Renal cortex interstitium (tissue), 11 donors: ENCODE measurements at regions not wholly inside any gene's neighbourhood (a gene's known extent, or its start where the extent isn't known, plus 50 kb on each side); places are given as distances from the start of the nearest gene placed in this dataset.

Source experiments
- DNase-seq, 11 donors: peaks; one replicate each; pipeline ENCODE4 v3.0.0-alpha.2; 2013; ENCODE audit warnings: low read depth in 9 of 11, low spot score in 4 of 11; ENCODE audit errors: extremely low read depth in 1 of 11

DNA sequence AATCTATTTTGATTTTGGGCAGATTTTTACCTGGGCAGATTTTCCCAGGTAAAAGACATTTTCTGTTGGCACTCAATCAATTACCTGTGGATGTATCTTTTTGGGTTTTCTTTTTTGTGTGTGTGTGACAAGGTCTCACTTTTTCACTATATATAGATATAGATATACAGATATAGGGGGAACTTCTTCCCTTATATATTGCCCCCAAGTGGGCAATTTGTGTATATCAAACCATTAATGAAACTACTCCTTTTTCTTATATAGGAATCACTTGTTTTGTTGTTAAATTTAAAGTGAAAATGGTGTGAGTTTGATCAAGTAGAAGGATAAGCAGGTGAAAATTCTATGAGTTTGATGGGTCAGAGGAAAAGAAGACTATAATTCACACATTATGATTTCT lies 1054.9 kb downstream of the NLGN4Y start:
- no peak for DNase-seq

DNA sequence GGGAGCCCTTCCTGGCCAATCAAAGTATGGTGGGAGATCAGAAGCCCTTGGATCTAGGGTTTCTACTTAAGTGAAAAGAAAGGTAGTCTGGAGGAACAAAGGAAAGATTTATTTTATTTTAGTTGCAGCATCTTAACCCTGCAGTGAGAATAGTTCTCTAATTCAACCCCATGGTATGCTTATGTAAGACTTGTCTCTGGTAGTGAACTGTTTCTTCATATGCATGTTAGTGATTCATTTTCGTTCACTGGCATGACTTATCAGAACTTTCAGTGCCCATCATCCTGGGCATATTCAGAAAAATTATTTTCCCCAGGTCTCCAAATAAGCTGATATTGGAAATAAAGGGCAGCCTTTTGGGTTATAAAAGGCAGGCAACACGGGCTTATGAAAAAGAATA lies 1058.8 kb downstream of the NLGN4Y start:
- DNase-seq = no peak

DNA sequence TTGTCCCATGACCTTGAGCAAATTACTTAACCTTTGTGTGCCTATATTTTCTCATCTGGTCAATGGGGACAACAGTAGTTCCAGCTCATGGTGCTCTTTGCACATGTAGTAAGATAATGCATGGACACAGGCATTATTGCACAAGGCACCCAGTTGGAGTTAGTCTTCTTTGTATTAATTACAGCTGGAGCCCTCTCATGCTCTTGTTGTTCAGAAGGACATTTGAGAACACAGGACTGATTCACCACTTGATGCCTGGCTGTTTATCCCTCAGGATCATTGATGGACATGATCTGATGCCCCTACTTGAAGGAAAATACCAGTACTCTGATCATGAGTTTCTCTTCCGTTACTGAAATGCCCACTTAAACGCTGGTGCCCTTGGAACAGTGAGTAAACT lies 1068.6 kb downstream of the NLGN4Y start:
- DNase-seq = no peak

DNA sequence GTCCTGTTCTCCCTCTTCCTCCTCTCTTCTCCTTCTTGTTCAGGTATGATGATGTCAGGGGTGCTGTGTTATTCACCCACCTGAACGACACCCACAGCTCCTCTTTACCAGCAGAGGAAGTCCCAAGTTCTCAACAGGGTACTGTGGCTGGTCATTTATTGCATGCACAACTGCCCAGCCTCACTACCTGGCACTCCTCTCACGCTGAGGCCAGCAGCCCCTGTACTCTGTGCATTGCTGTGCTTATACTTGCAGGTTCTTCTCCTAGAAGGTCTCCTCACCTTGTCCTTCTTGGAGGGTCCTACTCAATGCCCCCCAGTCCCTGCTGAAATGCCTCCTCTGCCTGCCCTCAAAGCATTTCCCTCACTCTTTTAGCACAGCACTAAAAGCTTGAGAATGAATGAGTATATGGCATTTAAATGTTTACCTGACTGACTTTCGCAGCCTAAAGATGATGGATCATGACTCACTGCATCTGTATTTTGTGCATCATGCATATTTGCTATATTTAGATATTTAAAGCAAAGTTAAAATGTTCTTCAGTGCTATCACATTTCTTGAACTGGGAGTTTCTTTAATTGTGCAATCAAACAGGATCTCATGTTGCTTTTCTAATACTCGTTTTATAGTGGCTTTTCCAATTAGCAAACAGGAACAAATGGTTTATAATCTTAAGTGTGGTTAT lies 1069.3 kb downstream of the NLGN4Y start:
- no peak for DNase-seq

DNA sequence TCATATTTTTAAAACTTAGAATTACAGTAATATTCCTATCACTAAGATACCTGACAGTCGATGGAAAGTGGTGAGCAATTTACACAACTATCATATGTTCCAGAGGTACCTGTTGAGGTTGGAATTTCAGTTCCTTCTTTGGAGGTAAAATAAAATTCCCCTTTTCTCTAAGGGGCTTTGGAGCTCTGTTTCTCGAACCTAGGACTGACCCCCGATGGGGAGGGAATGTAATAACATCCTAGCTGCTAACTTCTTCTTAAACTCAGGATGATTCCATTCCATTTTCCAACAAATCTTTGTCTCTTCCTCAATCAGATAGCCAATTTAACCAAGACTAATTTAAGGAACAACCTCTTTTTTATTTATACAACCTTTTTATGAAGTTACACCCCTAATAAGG lies 1069.8 kb downstream of the NLGN4Y start:
- DNase-seq = no peak

DNA sequence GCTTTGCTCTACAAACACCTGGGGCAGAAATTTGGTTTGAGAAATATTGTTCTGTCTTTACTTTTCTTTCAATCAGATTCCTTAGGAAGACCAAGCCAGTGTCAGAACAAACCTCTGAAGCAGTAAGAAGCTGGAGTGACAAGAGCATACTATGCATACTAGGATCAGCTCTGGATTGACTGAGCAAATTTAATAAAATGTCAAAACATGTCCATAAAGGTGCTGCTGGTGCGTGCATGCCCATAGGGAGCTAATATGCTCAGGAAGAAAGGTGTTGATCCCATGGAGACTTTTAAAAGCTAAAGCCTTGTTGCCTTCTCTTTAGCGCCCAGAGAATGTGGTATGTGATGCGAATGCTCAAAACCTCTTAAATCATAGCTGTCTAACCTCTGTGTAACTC lies 1076.2 kb downstream of the NLGN4Y start:
- DNase-seq = no peak

DNA sequence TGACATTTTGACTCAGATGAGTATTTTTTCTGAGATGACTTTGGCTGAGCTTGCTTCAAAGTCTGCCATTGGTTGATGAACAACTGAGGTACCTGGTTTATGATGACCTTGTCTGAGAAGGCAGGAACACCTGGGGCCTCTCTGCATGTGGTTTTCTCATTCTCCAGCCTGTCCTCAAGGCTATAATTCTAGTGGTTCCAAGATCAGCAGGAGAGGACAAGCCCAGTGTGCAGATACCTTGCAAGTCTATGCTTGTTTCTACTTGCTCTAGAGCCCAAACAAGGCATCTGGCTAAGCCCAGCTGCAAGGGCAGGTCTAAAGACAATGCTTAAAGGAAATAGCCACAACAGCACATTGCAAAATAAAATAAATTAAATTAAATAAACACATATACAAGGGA lies 1100.0 kb downstream of the NLGN4Y start:
- no peak for DNase-seq

DNA sequence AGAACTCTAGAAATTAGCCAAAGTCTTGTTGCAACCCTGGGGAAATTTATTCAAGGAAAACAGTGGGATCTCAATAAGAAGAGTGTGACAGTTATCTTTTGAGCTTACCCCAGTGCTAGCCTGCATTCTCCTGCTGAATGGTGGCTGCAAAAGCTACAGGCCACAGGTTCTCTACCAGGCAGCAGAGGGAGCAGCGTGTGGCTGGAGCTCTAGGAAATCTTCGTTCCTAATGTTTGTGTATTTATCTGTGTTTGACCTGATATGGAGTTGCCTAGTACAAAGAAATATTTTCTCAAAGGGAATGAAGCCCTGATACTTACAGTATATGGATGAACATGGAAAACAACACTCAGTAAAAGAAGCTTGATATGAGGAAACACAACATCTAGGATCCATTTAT lies 1100.6 kb downstream of the NLGN4Y start:
- DNase-seq = no peak

DNA sequence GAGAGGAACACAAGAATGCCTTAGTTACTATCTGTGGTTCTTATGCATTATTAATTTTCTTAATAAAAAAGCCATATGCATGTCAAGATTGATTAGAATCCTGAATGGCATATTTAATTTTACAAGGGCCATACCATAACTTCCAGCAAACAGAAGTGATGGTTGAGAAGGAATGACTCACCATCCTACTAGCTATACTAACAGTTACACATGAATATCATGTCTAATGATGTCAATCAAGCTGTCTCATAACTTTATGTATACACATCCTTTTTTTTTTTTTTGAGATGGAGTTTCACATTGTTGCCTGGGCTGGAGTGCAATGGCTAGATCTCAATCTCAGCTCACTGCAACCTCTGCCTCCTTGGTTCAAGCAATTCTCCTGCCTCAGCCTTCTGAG lies 1123.9 kb downstream of the NLGN4Y start:
- DNase-seq = no peak

DNA sequence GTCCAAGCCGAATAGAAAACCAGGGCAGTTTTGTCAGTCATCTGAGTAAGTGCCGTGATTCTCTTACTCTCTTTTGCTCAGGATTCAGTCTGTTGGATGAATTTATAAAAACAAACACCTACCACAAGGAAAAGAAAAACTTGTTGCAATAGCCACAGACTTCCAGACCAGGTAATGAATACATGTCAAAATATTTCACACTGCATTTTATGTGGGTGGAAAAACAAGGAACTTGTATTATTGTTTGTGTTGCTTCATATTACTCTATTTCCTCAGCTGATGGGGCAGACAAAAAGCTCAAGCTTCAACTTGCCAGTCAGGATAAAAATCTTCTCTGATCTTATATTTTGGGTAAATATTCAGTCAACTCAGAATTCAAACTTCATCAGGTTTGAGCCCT lies 1125.7 kb downstream of the NLGN4Y start:
- no peak for DNase-seq

DNA sequence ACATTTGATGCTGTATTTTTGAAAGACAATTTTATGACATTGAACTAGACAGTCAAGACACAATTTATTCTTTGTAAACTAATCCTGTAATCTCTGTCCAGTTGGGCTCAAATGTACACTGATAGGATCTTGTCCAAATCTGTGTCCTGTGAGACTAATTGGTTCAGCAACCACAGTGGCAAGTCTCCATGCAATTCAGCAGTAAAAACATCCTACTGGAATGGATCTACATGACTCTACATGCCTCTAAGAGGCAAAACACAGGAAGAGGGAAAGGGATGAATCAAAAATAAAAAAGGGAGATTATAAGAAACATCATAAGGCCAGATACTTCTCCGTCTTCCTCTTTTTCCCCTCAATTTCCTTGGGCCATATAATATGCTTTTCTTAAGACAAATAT lies 1164.2 kb downstream of the NLGN4Y start:
- DNase-seq = no peak

DNA sequence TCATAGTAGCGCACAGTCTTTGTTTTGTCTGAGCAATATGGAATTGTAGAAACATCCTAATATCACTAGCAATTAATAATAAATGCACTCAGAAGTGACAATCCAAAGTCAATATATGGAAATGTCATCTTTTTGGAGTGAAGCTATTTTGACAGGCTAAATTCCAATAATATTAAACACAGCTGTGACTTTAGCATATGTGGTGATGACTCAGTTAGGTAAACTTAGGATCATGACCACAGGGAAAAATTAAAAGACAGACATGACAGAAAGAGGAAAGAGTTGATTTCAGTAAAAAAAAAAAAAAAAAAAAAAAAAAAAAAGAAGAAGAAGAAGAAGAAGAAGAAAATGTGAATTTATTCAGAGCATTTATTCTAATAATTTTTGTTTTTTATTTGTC lies 1165.7 kb downstream of the NLGN4Y start:
- DNase-seq = no peak

DNA sequence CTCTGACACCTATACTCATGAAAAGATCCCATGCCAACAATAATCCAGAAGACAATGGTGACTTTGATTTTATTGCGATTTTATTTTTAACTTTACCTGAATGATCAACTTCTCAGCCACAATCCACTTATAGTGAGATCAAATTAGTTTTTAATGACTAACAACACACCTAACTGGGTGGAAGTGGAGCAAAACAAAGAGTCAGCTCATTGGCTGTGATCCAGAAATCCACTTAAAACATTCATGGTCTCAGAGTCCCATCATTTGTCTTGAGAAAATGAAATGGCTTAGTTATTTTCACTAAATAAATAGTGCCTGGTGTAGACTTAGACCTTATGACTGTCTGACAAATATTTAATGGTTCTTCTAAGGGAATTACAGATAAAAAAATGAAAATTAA lies 1177.8 kb downstream of the NLGN4Y start:
- DNase-seq = no peak

DNA sequence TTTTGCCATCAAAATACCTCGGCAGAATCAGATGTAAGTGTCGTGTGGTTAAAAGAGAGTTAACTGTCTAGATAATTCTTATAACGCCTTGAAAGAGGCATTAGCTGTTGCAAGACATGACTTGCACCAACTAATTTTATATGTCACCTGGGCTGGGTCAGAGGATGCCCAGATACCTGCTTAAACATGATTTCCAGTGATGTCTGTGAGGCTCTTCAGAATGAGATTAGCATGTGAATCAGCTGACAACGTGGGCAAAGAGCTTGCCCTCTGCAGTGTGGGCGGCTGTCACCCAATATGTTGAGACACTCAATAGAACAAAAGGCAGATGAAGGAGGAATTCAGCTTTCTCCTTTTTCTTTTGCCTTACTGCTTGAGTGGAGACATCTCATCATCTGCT lies 1180.6 kb downstream of the NLGN4Y start:
- no peak for DNase-seq

DNA sequence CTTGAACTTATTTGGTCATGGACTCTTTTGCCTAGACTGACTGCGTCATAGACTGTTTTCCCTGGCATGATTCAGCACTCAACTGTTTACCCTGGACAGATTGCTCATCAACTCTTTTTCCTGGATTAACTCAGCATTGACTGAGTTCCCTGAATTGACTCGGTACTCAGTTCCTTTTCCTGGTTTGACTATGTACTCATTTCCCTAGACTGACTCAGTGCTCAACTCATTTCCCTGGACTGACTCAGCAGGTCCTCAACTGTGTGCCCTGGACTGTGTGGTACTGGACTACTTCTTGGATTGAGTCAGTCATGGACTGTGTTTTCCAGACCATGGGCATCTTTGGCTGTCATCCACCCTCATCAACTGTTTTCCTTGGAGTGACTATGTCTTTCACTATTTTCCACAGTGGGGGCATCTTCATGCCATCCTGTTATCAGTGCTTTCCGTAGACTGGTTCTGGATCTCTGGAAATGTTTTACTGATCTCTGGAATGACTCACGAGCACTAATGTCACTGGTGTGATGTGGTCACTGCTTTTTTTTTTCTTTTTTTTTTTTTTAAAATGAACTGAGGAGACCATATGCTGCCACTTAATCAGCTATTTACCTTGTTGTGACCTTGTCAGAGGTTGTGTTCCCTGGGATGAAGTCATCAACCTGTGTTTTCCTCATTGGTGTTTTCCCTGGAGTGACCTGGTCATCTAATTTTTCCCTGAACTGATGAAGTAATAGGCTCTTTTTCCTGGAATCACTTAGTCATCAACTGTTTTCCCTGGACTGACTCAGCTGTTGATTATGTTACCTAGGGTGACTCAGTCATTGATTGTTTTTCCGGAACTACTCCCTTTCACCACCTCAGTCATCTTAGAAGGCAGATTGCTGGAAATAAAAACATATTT lies 1225.5 kb downstream of the NLGN4Y start:
- no peak for DNase-seq

DNA sequence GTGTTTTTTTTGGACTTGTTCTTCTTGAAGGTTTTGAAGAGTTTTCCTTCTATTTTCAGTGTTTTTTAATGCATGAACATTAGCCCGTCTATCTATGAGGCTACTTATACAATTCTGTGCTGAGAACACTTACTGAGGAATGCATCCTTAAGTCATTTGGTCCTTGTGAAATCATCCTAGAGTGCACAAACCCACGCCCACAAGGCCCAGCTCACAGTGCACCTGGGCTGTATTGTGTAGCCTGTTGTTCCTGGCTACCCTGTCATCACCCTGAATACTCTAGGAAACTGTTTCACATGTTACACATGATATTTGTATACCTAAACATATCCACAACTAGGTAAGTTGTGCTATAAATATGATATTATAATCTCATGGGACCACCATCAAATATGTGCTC lies 1226.7 kb downstream of the NLGN4Y start:
- no peak for DNase-seq

DNA sequence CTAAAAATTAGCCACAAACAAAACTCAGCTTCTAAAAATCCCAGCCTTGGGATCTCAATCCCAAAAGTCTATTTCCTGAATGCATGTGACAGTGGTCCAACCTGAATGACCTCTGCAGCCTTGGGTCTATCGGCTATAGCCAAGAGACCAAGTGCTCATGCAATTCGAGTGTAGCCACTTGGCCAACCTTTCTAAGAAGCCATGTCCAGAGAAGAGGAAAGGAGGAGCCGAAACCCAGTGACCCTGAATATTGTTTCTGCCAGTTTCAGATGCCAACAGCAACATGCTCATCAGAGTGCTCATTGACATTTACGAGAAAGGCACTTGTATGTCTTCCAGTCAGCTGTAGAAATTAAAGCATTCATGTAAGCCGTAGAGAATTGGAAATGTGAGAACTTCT lies 1231.9 kb downstream of the NLGN4Y start:
- DNase-seq = no peak

DNA sequence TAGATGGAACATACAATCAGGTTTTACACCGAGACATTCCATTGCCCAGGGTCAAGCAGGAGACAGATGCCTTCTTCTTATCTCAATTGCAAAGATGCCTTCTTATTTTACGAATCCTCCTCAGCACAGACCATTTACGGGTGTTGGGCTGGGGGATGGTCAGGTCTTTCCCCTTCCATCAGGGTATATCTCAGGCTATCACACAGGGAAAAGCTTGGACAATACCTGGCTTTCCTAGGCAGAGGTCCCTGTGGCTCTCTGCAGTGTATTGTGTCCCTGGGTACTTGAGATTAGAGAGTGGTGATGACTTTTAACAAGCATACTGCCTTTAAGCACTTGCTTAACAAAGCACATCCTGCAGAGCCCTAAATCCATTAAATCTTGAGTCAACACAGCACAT lies 1249.2 kb downstream of the NLGN4Y start:
- DNase-seq = no peak

DNA sequence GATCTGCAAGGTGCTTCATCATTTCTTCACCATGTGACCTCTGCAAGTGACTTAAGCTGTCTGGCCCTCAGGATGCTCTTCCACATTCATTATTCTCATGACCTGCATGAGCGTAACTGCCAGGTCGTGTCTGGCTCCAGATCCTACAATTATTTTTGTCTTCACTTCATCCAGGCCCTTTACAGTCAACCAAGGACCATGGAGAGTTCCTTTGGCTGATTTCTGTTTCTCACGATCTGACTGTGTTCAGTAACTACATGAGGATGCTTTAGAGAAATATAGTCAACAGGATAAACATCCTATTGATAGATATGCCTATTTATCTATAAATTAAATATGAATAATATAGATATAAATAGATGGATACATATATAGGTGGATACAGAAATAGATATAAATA lies 1251.6 kb downstream of the NLGN4Y start:
- DNase-seq = no peak

DNA sequence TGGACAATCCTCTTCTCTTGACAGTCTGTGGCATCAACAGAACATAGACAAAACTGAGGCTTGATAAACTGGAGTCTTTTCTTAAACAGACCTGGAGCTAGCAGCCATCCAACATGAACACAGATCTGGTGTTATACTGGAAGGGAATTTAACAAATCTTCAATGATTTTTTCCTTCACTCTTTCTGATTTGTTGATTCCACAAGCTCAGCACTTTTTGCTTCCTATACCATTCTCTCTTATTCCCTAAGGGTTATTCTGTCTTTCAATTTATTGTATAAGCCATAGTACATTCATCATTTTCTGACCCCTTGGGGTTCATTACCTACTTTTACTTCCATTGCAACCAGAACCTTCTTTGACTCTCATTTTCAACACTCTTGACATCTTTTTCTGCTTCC lies 1255.6 kb downstream of the NLGN4Y start:
- no peak for DNase-seq

DNA sequence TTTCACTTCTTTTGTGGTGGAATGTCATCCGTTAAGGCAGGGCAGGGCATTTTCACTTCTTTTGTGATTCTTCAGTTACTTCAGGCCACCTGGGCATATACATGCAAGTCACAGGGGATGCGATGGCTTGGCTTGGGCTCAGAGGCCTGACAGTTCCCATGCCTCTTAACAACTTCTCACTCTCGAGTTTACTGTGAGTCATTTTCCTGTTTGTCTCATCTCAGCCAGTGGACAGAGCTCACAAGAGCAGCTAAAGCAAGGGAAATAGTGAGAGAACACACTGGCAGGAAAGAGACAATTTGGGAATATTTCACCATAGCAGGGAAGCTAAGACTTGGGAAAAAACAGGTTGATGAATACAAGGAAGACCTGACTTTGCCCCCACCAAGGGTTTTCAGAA lies 1275.7 kb downstream of the NLGN4Y start:
- no peak for DNase-seq
